ENCODE measurements at regions not wholly inside any gene's neighbourhood (a gene's known extent, or its start where the extent isn't known, plus 50 kb on each side); places are given as distances from the start of the nearest gene placed in this dataset.

DNA sequence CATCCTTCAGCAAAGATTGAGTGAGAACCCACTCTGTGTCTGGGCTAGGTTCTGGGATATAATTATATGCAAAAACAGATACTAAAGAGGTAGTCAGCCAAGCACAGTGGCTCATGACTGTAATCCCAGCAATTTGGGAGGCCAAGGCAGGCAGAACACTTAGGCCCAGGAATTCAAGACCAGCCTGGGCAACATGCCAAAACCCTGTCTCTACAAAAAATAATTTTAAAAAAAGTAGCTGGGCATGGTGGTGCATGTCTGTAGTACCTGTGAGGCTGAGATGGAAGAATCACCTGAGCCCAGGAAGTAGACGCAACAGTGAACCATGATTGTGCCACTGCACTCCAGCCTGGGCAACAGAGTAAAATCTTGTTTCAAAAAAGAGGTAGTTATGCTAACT is 237.5 kb upstream of the HMGA2 start:
- no peaks in the 10 kb centered on the region for H3K9me3 ChIP-seq (replicated peaks; ENCODE audit: control insufficient read depth, insufficient read depth, low read depth, low read length)
- FAIRE-seq (no peak), DNase-seq (ENCODE audit: extremely low read depth in 1 of 4, low spot score in 3 of 4) (no peak), ATAC-seq (no peak)
- WGBS (ENCODE audit: insufficient coverage, low coverage, missing lambda C conversion rate), result 54% methylated on average over 1 of the region's 1 CpG
- H2AFZ ChIP-seq (ENCODE audit: low read depth, low read length), result no peak overlapping the region
- CTCF ChIA-PET (ENCODE audit: low intra/inter-chr PET ratio), result no interaction called here
- POLR2A ChIA-PET, result no interaction called here
- no peak overlapping the region for H3K27ac ChIP-seq (ENCODE audit: extremely low read depth, low read depth, low read length)
- no TSS peak for BruUV-seq (replicated peaks)
- no peak overlapping the region for H3K4me3 ChIP-seq
- in situ Hi-C loops (cut with MboI) (no loop called here), intact Hi-C loops (cut with micrococcal nuclease) (no loop called here)
- no peaks in the 10 kb centered on the region for H3K27me3 ChIP-seq (ENCODE audit: control insufficient read depth in 2 of 2, insufficient read depth in 2 of 2, low read length in 2 of 2)
- no peak overlapping the region for H3K4me2 ChIP-seq (ENCODE audit: insufficient read depth, low read length)
- H3K9me1 ChIP-seq (ENCODE audit: control insufficient read depth, insufficient read depth, low read length), result no peaks in the 10 kb centered on the region
- H3K36me3 ChIP-seq (ENCODE audit: control insufficient read depth, insufficient read depth, low read length), result no peaks in the 10 kb centered on the region
- TF ChIP-seq, protein P1, sequence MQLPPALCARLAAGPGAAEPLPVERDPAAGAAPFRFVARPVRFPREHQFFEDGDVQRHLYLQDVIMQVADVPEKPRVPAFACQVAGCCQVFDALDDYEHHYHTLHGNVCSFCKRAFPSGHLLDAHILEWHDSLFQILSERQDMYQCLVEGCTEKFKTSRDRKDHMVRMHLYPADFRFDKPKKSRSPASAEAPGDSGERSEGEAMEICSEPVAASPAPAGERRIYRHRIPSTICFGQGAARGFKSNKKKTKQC (CRISPR knock-in tag; IDR thresholded peaks at IDR 0.05), result no peak
- peak; percentile 9; the same call in 1 of the 2 replicates for TF ChIP-seq NFIC (IDR thresholded peaks at IDR 0.05)
- no peaks in the 10 kb centered on the region for H3K4me1 ChIP-seq (replicated peaks in 1 of 2; ENCODE audit: control insufficient read depth in 2 of 2, insufficient read depth in 2 of 2, low read length in 2 of 2)
- no peak overlapping the region for H3K9ac ChIP-seq (ENCODE audit: insufficient read depth in 1 of 2, low read depth in 2 of 2, low read length in 2 of 2)
- no peaks in the 10 kb centered on the region for H3K79me2 ChIP-seq (ENCODE audit: control insufficient read depth, insufficient read depth, low read length)
- no peaks in the 10 kb centered on the region for H4K20me1 ChIP-seq (replicated peaks; ENCODE audit: control insufficient read depth, insufficient read depth, low read length)

DNA sequence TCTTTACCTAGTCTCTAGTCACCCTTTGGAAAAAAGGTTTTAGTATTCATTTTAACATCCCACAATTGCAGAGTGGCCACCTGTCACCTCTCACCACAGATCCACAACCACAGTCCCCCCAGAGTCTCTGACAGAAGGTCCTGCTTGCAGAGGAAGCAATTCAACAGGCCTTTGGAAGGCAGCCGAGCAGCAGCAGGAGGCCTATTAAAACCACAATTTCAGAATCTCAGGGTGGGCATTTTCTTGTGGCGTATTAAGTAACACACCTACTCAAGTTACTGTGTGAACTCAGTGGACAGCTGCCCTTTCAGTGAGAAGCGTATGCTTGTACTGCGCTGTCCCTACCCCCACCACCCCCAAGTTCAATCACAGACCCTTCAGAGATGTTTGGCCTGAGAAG is 234.0 kb upstream of the HMGA2 start:
- ChIA-PET CTCF (ENCODE audit: low intra/inter-chr PET ratio) (no interaction called here), POLR2A (no interaction called here)

More for the DNA sequence above, 234.0 kb upstream of the HMGA2 start:
- DNase-seq (ENCODE audit: extremely low read depth in 1 of 4, low spot score in 3 of 4), result no peak
- no peaks in the 10 kb centered on the region for H3K36me3 ChIP-seq (ENCODE audit: control insufficient read depth, insufficient read depth, low read length)
- H3K9ac ChIP-seq (ENCODE audit: insufficient read depth in 1 of 2, low read depth in 2 of 2, low read length in 2 of 2), result no peak overlapping the region
- in situ Hi-C loops (cut with MboI) (no loop called here), intact Hi-C loops (cut with micrococcal nuclease) (no loop called here)
- H2AFZ ChIP-seq (ENCODE audit: low read depth, low read length), result no peak overlapping the region
- no peak overlapping the region for H3K4me2 ChIP-seq (ENCODE audit: insufficient read depth, low read length)
- H3K27me3 ChIP-seq (ENCODE audit: control insufficient read depth in 2 of 2, insufficient read depth in 2 of 2, low read length in 2 of 2), result no peaks in the 10 kb centered on the region
- FAIRE-seq, result no peak
- BruUV-seq (replicated peaks), result no TSS peak
- no peaks in the 10 kb centered on the region for H3K79me2 ChIP-seq (ENCODE audit: control insufficient read depth, insufficient read depth, low read length)
- H4K20me1 ChIP-seq (replicated peaks; ENCODE audit: control insufficient read depth, insufficient read depth, low read length), result no peaks in the 10 kb centered on the region
- no peak for ATAC-seq
- H3K9me1 ChIP-seq (ENCODE audit: control insufficient read depth, insufficient read depth, low read length), result no peaks in the 10 kb centered on the region
- H3K9me3 ChIP-seq (replicated peaks; ENCODE audit: control insufficient read depth, insufficient read depth, low read depth, low read length), result no peaks in the 10 kb centered on the region
- H3K4me3 ChIP-seq, result no peak overlapping the region
- 24% methylated on average over 4 of the region's 4 CpGs for WGBS (ENCODE audit: insufficient coverage, low coverage, missing lambda C conversion rate)
- H3K4me1 ChIP-seq (replicated peaks in 1 of 2; ENCODE audit: control insufficient read depth in 2 of 2, insufficient read depth in 2 of 2, low read length in 2 of 2), result no peaks in the 10 kb centered on the region
- no peak for TF ChIP-seq ELF1 (tag; IDR thresholded peaks at IDR 0.05)
- no peak for TF ChIP-seq NEUROD1 (IDR thresholded peaks at IDR 0.05; ENCODE audit: borderline replicate concordance, low read depth, low read length, partially characterized antibody)
- no peak overlapping the region for H3K27ac ChIP-seq (ENCODE audit: extremely low read depth, low read depth, low read length)
